ENCODE measurements at regions not wholly inside any gene's neighbourhood (a gene's known extent, or its start where the extent isn't known, plus 50 kb on each side); places are given as distances from the start of the nearest gene placed in this dataset.

GRCh38 chr1:70906800-70907199, 140.8 kb downstream of the PTGER3 start:
- DNase-seq: no peak
- Histone ChIP-seq H3K27ac (no peak overlapping the region), H3K27me3 (no peaks in the 10 kb centered on the region), H3K36me3 (ENCODE audit: low read depth, missing control alignments) (no peaks in the 10 kb centered on the region), H3K4me1 (no peaks in the 10 kb centered on the region), H3K4me3 (no peak overlapping the region), H3K9me3 (no peaks in the 10 kb centered on the region)
- intact Hi-C loops (cut with DNase I; ENCODE audit: low total_unique reads): no loop called here
- TF ChIP-seq POLR2A (IDR thresholded peaks at IDR 0.05): no peak
- TF ChIP-seq, protein P1, sequence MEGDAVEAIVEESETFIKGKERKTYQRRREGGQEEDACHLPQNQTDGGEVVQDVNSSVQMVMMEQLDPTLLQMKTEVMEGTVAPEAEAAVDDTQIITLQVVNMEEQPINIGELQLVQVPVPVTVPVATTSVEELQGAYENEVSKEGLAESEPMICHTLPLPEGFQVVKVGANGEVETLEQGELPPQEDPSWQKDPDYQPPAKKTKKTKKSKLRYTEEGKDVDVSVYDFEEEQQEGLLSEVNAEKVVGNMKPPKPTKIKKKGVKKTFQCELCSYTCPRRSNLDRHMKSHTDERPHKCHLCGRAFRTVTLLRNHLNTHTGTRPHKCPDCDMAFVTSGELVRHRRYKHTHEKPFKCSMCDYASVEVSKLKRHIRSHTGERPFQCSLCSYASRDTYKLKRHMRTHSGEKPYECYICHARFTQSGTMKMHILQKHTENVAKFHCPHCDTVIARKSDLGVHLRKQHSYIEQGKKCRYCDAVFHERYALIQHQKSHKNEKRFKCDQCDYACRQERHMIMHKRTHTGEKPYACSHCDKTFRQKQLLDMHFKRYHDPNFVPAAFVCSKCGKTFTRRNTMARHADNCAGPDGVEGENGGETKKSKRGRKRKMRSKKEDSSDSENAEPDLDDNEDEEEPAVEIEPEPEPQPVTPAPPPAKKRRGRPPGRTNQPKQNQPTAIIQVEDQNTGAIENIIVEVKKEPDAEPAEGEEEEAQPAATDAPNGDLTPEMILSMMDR (IDR thresholded peaks at IDR 0.05): no peak

- no peaks in the 10 kb centered on the region for H3K27me3 ChIP-seq
- H3K27ac ChIP-seq: no peak overlapping the region
- TF ChIP-seq POLR2A (IDR thresholded peaks at IDR 0.05): no peak
- TF ChIP-seq, protein P1 (IDR thresholded peaks at IDR 0.05): no peak
- H3K4me1 ChIP-seq: no peaks in the 10 kb centered on the region
- H3K9me3 ChIP-seq: no peaks in the 10 kb centered on the region
- no peaks in the 10 kb centered on the region for H3K36me3 ChIP-seq (ENCODE audit: low read depth, missing control alignments)
- intact Hi-C loops (cut with DNase I; ENCODE audit: low total_unique reads): no loop called here
- 90 to 95% methylated on average over 8 of the region's 8 CpGs for WGBS, 2 donors
- no peak overlapping the region for H3K4me3 ChIP-seq
- no peak for DNase-seq
Measured at GRCh38 chr1:70907563-70908310, 139.9 kb downstream of the PTGER3 start.

DNA sequence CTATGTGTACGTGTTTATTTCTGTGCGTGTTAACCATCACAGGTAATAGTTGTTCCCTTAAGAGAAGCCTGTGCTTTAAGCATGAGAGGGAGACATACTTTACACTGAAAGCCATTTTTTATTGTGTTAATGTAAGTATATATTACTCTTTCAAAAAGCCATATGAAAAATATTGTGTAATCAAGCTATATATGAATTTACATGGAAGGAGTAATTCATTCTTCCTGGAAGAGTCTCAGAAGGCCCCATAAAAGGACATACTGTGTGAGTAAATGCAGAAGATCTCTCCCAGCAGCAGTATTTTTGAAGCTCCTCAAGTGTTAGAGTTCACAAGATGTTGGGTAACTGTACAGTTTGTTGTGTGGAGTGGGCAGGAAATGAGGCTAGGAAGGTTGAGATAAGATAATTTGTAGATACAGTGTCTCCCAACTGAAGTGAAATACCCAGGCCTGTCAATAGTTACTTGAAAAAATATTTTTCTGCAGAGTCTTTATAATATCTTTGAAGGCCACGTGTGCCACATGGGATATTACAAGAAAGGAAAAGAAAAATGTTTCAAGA, 138.3 kb downstream of the PTGER3 start:
- Histone ChIP-seq H3K4me1 (no peaks in the 10 kb centered on the region), H3K4me3 (no peak overlapping the region), H3K36me3 (ENCODE audit: low read depth, missing control alignments) (no peaks in the 10 kb centered on the region), H3K27ac (no peak overlapping the region), H3K9me3 (no peaks in the 10 kb centered on the region), H3K27me3 (no peaks in the 10 kb centered on the region)
- no peak for TF ChIP-seq POLR2A (IDR thresholded peaks at IDR 0.05)
- TF ChIP-seq, protein P1 (IDR thresholded peaks at IDR 0.05): no peak
- intact Hi-C loops (cut with DNase I; ENCODE audit: low total_unique reads): no loop called here
- no peak for DNase-seq
- 74 to 77% methylated on average over 3 of the region's 3 CpGs for WGBS, 2 donors

DNA sequence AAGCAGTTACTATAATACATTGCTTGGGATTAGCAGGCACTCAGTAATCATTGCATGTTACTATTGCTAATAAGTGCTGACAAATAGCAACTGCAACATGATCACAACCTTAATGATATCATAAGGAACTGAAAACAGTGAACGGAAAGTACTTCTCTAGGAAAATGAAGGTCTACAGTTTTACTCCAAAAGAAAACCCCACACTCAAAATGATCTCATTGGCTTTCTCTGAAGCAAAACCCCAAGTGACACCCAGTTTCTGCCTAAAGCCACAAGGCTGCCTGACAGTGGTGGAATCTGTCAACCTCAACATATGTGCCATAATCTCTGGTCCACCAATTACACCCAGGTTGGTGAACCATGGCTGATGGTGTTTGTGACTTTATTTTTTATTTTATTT, 137.6 kb downstream of the PTGER3 start:
- WGBS, 2 donors: 67 to 70% methylated on average over 1 of the region's 1 CpG
- no peak overlapping the region for H3K27ac ChIP-seq
- no peak for TF ChIP-seq POLR2A (IDR thresholded peaks at IDR 0.05)
- TF ChIP-seq, protein P1 (IDR thresholded peaks at IDR 0.05): no peak
- no peaks in the 10 kb centered on the region for H3K4me1 ChIP-seq
- DNase-seq: no peak
- no peaks in the 10 kb centered on the region for H3K9me3 ChIP-seq
- no peak overlapping the region for H3K4me3 ChIP-seq
- H3K36me3 ChIP-seq (ENCODE audit: low read depth, missing control alignments): no peaks in the 10 kb centered on the region
- H3K27me3 ChIP-seq: no peaks in the 10 kb centered on the region
- intact Hi-C loops (cut with DNase I; ENCODE audit: low total_unique reads): no loop called here

GRCh38 chr1:70911861-70912260, 135.8 kb downstream of the PTGER3 start:
- H3K36me3 ChIP-seq (ENCODE audit: low read depth, missing control alignments): no peaks in the 10 kb centered on the region
- H3K27ac ChIP-seq: no peak overlapping the region
- no peak for DNase-seq
- H3K4me1 ChIP-seq: no peaks in the 10 kb centered on the region
- H3K4me3 ChIP-seq: no peak overlapping the region
- H3K9me3 ChIP-seq: no peaks in the 10 kb centered on the region
- no peaks in the 10 kb centered on the region for H3K27me3 ChIP-seq
- intact Hi-C loops (cut with DNase I; ENCODE audit: low total_unique reads): no loop called here
- TF ChIP-seq, protein P1 (IDR thresholded peaks at IDR 0.05): no peak
- no peak for TF ChIP-seq POLR2A (IDR thresholded peaks at IDR 0.05)
- 50 to 52% methylated on average over 3 of the region's 3 CpGs for WGBS, 2 donors
